MCF 10A (cell line): ENCODE measurements at regions not wholly inside any gene's neighbourhood (a gene's known extent, or its start where the extent isn't known, plus 50 kb on each side); places are given as distances from the start of the nearest gene placed in this dataset.

ENCODE experiments used
- BruUV-seq: library from RNA; stranded (reverse); fragments of 400-500 nt; replicated peaks from 2 replicates; lab custom pipeline; 2021; lab: Mats Ljungman, UMichigan
- CTCF ChIA-PET: fragments of 300-600 bp; sonication (Branson Sonifier 250); formaldehyde crosslinking; extraction: SDS; loops from one replicate; lab custom pipeline; 2021; ENCODE audit warnings: antibody characterized with exemption, inconsistent platforms; lab: Yijun Ruan, JAX
- POLR2A ChIA-PET: fragments of 300-600, 350-650 bp; sonication (Branson Sonifier 250); formaldehyde crosslinking; extraction: SDS; loops from one replicate; lab custom pipeline; 2020; ENCODE audit warnings: antibody characterized with exemption, inconsistent platforms; lab: Yijun Ruan, JAX
- DNase-seq: peaks from one replicate; pipeline ENCODE4 v3.0.0-alpha.2; 2018; ENCODE audit not compliant: unreplicated experiment
- H3K27ac Mint-ChIP-seq: one replicate; pipeline ENCODE4 v1.8.0; 2022; ENCODE audit warnings: mild to moderate bottlenecking, low read depth, mixed read lengths; ENCODE audit not compliant: unreplicated experiment
- H3K27me3 Mint-ChIP-seq: one replicate; pipeline ENCODE4 v1.8.0; 2022; ENCODE audit warnings: mixed read lengths; ENCODE audit not compliant: insufficient read depth, unreplicated experiment
- H3K36me3 Mint-ChIP-seq: one replicate; pipeline ENCODE4 v1.8.0; 2022; ENCODE audit warnings: mild to moderate bottlenecking, moderate library complexity, mixed read lengths; ENCODE audit not compliant: insufficient read depth, unreplicated experiment
- H3K4me1 Mint-ChIP-seq: one replicate; pipeline ENCODE4 v1.8.0; 2022; ENCODE audit warnings: mixed read lengths; ENCODE audit not compliant: insufficient read depth, unreplicated experiment
- H3K4me3 Mint-ChIP-seq: one replicate; pipeline ENCODE4 v1.8.0; 2022; ENCODE audit warnings: mild to moderate bottlenecking, moderate library complexity, mixed read lengths; ENCODE audit not compliant: unreplicated experiment
- H3K9me3 Mint-ChIP-seq: one replicate; pipeline ENCODE4 v1.8.0; 2022; ENCODE audit warnings: mixed read lengths; ENCODE audit not compliant: unreplicated experiment
- CTCF ChIP-seq: fragments of 200-600 bp; IDR thresholded peaks from one replicate; pipeline ENCODE4 v1.8.0; 2022; ENCODE audit warnings: antibody characterized with exemption, mild to moderate bottlenecking; ENCODE audit not compliant: unreplicated experiment
- intact Hi-C: fragments of 100-400 bp; cut with micrococcal nuclease; formaldehyde crosslinking; loops from 2 replicates; pipeline ENCODE4 v1.14.1; 2022

GRCh38 chr11:70020336-70021214 lies 57.5 kb upstream of the ANO1 start:
- Mint-ChIP-seq H3K36me3 (no peaks in the 10 kb centered on the region), H3K9me3 (no peaks in the 10 kb centered on the region), H3K27me3 (no peaks in the 10 kb centered on the region), H3K4me3 (no peak overlapping the region), H3K4me1 (peaks cover 8% of the 10 kb centered on the region), H3K27ac (no peak overlapping the region)
- intact Hi-C loops: no loop called here
- no peak for TF ChIP-seq CTCF
- no peak for DNase-seq
- no TSS peak for BruUV-seq
- ChIA-PET POLR2A (interaction anchor here (0.6 kb wide), 1 partner anchor 55 kb away, joined by 3 read pairs; no protein-coding TSS in a partner anchor), CTCF (interaction anchor here (0.6 kb wide), 1 partner anchor 180 kb away, joined by 3 read pairs; no protein-coding TSS in a partner anchor)

- Mint-ChIP-seq H3K36me3 (no peaks in the 10 kb centered on the region), H3K4me3 (no peak overlapping the region), H3K27ac (no peak overlapping the region), H3K27me3 (no peaks in the 10 kb centered on the region), H3K4me1 (peaks cover 8% of the 10 kb centered on the region), H3K9me3 (no peaks in the 10 kb centered on the region)
- DNase-seq: no peak
- POLR2A ChIA-PET: no interaction called here
- no peak for TF ChIP-seq CTCF
- intact Hi-C loops: no loop called here
- CTCF ChIA-PET: interaction anchor here (0.6 kb wide), 1 partner anchor 179 kb away, joined by 3 read pairs; no protein-coding TSS in a partner anchor
- BruUV-seq: no TSS peak
Observed at GRCh38 chr11:70021586-70021985, 56.5 kb upstream of the ANO1 start.

GRCh38 chr11:70024036-70024772 lies 53.9 kb upstream of the ANO1 start:
- ChIA-PET POLR2A (interaction anchor here (1.0 kb wide), 1 partner anchor 136 kb away, joined by 3 read pairs; no protein-coding TSS in a partner anchor), CTCF (interaction anchor here (0.7 kb wide), 1 partner anchor 261 kb away, joined by 4 read pairs; no protein-coding TSS in a partner anchor)
- TF ChIP-seq CTCF: no peak
- no peak overlapping the region for H3K27ac Mint-ChIP-seq
- no peaks in the 10 kb centered on the region for H3K36me3 Mint-ChIP-seq
- H3K4me1 Mint-ChIP-seq: no peaks in the 10 kb centered on the region
- intact Hi-C loops: no loop called here
- DNase-seq: no peak
- no peaks in the 10 kb centered on the region for H3K27me3 Mint-ChIP-seq
- no TSS peak for BruUV-seq
- no peaks in the 10 kb centered on the region for H3K9me3 Mint-ChIP-seq
- no peak overlapping the region for H3K4me3 Mint-ChIP-seq

- BruUV-seq: no TSS peak
- Mint-ChIP-seq H3K4me3 (no peak overlapping the region), H3K27me3 (no peaks in the 10 kb centered on the region), H3K36me3 (no peaks in the 10 kb centered on the region), H3K4me1 (no peaks in the 10 kb centered on the region), H3K27ac (no peak overlapping the region), H3K9me3 (no peaks in the 10 kb centered on the region)
- no peak for TF ChIP-seq CTCF
- intact Hi-C loops: no loop called here
- no peak for DNase-seq
- ChIA-PET CTCF (interaction anchor here (0.6 to 0.7 kb wide), 2 partner anchors 195 to 262 kb away, joined by 3 to 4 read pairs; no protein-coding TSS in a partner anchor), POLR2A (no interaction called here)
Observed at GRCh38 chr11:70024773-70025045, 53.4 kb upstream of the ANO1 start.
